ENCODE measurements at regions not wholly inside any gene's neighbourhood (a gene's known extent, or its start where the extent isn't known, plus 50 kb on each side); places are given as distances from the start of the nearest gene placed in this dataset.
"Not testable (repeated sequence)": the region's sequence is repeated elsewhere in the genome, so short reads cannot be mapped to it uniquely, and the experiment has no call there.

GRCh38 chr2:194367390-194367789 is 1289.6 kb upstream of the SLC39A10 start:
- RAD21 ChIA-PET (ENCODE audit: low non-redundant PET in 1 of 2, low total read pairs in 2 of 2, uncharacterized antibody in 2 of 2, unreplicated experiment in 2 of 2); POLR2A ChIA-PET; BruUV-seq (replicated peaks); H3K27me3 ChIP-seq (ENCODE audit: insufficient read depth, low read length); H3K9me3 ChIP-seq (ENCODE audit: control insufficient read depth in 1 of 2, insufficient read depth in 1 of 2, low read depth in 1 of 2, low read length in 2 of 2); H3K9me2 ChIP-seq (ENCODE audit: insufficient read depth); intact Hi-C loops (cut with micrococcal nuclease); H2AFZ ChIP-seq (ENCODE audit: low read depth, low read length, poor library complexity, severe bottlenecking); CTCF ChIA-PET; DNase-seq (ENCODE audit: low read depth, low spot score); H3K9ac ChIP-seq (ENCODE audit: low read length); ATAC-seq; H3K27ac ChIP-seq (ENCODE audit: low read depth, low read length); H3K4me3 ChIP-seq (replicated peaks in 1 of 2; ENCODE audit: low read depth in 1 of 2, low read length in 2 of 2); H3K4me1 ChIP-seq (ENCODE audit: control insufficient read depth in 1 of 2, insufficient read depth in 2 of 2, low read length in 2 of 2); H4K20me1 ChIP-seq (ENCODE audit: insufficient read depth); H3K36me3 ChIP-seq (ENCODE audit: control insufficient read depth in 1 of 2, insufficient read depth in 2 of 2, low read length in 2 of 2); H3K79me2 ChIP-seq (ENCODE audit: insufficient read depth, low read length); H3K4me2 ChIP-seq (ENCODE audit: low read length): not testable (repeated sequence)

- Histone ChIP-seq H3K9me2 (ENCODE audit: insufficient read depth) (0 out of 2 replicates have a peak, but pooled peaks cover 3% of the 10 kb centered on the region), H3K27ac (ENCODE audit: low read depth, low read length) (no peak overlapping the region), H3K4me1 (ENCODE audit: control insufficient read depth in 1 of 2, insufficient read depth in 2 of 2, low read length in 2 of 2) (no peaks in the 10 kb centered on the region), H3K9ac (ENCODE audit: low read length) (no peak overlapping the region), H3K4me2 (ENCODE audit: low read length) (no peak overlapping the region), H3K79me2 (ENCODE audit: insufficient read depth, low read length) (no peaks in the 10 kb centered on the region), H3K9me3 (ENCODE audit: control insufficient read depth in 1 of 2, insufficient read depth in 1 of 2, low read depth in 1 of 2, low read length in 2 of 2) (no peaks in the 10 kb centered on the region; a peak in 1 of 4 replicates), H3K4me3 (replicated peaks in 1 of 2; ENCODE audit: low read depth in 1 of 2, low read length in 2 of 2) (no peak overlapping the region), H3K27me3 (ENCODE audit: insufficient read depth, low read length) (no peaks in the 10 kb centered on the region), H4K20me1 (ENCODE audit: insufficient read depth) (no peaks in the 10 kb centered on the region), H2AFZ (ENCODE audit: low read depth, low read length, poor library complexity, severe bottlenecking) (no peak overlapping the region), H3K36me3 (ENCODE audit: control insufficient read depth in 1 of 2, insufficient read depth in 2 of 2, low read length in 2 of 2) (no peaks in the 10 kb centered on the region)
- no TSS peak for BruUV-seq (replicated peaks)
- POLR2A ChIA-PET, result no interaction called here
- ATAC-seq, result no peak
- TF ChIP-seq ELF1 (IDR thresholded peaks at IDR 0.05; ENCODE audit: borderline replicate concordance, low read depth) (no peak), CBX3 (IDR thresholded peaks at IDR 0.05; ENCODE audit: low read depth) (no peak), SIN3A (IDR thresholded peaks at IDR 0.05; ENCODE audit: low read depth) (no peak), ZNF274 (IDR thresholded peaks at IDR 0.05; ENCODE audit: low read depth, low read length) (no peak), POLR2AphosphoS5 (IDR thresholded peaks at IDR 0.05; ENCODE audit: low read depth, low read length) (no peak), POLR2A (IDR thresholded peaks at IDR 0.05; ENCODE audit: borderline replicate concordance, extremely low read depth, insufficient read depth, insufficient read length) (no peak), EZH2 (IDR thresholded peaks at IDR 0.05) (no peak), EGR1 (IDR thresholded peaks at IDR 0.05; ENCODE audit: low read depth) (no peak), ZFX (IDR thresholded peaks at IDR 0.05) (no peak), RAD21 (IDR thresholded peaks at IDR 0.05; ENCODE audit: low read depth) (no peak), FOSL1 (IDR thresholded peaks at IDR 0.05; ENCODE audit: low read depth) (no peak)
- TF ChIP-seq, protein P1, sequence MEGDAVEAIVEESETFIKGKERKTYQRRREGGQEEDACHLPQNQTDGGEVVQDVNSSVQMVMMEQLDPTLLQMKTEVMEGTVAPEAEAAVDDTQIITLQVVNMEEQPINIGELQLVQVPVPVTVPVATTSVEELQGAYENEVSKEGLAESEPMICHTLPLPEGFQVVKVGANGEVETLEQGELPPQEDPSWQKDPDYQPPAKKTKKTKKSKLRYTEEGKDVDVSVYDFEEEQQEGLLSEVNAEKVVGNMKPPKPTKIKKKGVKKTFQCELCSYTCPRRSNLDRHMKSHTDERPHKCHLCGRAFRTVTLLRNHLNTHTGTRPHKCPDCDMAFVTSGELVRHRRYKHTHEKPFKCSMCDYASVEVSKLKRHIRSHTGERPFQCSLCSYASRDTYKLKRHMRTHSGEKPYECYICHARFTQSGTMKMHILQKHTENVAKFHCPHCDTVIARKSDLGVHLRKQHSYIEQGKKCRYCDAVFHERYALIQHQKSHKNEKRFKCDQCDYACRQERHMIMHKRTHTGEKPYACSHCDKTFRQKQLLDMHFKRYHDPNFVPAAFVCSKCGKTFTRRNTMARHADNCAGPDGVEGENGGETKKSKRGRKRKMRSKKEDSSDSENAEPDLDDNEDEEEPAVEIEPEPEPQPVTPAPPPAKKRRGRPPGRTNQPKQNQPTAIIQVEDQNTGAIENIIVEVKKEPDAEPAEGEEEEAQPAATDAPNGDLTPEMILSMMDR (IDR thresholded peaks at IDR 0.05 in 2 of 3, conservative IDR thresholded peaks at IDR 0.05 in 1 of 3; ENCODE audit: borderline replicate concordance in 1 of 3, insufficient read depth in 1 of 3, low read depth in 2 of 3, low read length in 2 of 3), result no peak
- TF ChIP-seq, protein P2, sequence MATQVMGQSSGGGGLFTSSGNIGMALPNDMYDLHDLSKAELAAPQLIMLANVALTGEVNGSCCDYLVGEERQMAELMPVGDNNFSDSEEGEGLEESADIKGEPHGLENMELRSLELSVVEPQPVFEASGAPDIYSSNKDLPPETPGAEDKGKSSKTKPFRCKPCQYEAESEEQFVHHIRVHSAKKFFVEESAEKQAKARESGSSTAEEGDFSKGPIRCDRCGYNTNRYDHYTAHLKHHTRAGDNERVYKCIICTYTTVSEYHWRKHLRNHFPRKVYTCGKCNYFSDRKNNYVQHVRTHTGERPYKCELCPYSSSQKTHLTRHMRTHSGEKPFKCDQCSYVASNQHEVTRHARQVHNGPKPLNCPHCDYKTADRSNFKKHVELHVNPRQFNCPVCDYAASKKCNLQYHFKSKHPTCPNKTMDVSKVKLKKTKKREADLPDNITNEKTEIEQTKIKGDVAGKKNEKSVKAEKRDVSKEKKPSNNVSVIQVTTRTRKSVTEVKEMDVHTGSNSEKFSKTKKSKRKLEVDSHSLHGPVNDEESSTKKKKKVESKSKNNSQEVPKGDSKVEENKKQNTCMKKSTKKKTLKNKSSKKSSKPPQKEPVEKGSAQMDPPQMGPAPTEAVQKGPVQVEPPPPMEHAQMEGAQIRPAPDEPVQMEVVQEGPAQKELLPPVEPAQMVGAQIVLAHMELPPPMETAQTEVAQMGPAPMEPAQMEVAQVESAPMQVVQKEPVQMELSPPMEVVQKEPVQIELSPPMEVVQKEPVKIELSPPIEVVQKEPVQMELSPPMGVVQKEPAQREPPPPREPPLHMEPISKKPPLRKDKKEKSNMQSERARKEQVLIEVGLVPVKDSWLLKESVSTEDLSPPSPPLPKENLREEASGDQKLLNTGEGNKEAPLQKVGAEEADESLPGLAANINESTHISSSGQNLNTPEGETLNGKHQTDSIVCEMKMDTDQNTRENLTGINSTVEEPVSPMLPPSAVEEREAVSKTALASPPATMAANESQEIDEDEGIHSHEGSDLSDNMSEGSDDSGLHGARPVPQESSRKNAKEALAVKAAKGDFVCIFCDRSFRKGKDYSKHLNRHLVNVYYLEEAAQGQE (IDR thresholded peaks at IDR 0.05; ENCODE audit: low read depth), result no peak
- TF ChIP-seq, protein P3, sequence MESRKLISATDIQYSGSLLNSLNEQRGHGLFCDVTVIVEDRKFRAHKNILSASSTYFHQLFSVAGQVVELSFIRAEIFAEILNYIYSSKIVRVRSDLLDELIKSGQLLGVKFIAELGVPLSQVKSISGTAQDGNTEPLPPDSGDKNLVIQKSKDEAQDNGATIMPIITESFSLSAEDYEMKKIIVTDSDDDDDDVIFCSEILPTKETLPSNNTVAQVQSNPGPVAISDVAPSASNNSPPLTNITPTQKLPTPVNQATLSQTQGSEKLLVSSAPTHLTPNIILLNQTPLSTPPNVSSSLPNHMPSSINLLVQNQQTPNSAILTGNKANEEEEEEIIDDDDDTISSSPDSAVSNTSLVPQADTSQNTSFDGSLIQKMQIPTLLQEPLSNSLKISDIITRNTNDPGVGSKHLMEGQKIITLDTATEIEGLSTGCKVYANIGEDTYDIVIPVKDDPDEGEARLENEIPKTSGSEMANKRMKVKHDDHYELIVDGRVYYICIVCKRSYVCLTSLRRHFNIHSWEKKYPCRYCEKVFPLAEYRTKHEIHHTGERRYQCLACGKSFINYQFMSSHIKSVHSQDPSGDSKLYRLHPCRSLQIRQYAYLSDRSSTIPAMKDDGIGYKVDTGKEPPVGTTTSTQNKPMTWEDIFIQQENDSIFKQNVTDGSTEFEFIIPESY (IDR thresholded peaks at IDR 0.05; ENCODE audit: extremely low read depth, insufficient replicate concordance, low read length), result no peak
- DNase-seq (ENCODE audit: low read depth, low spot score), result no peak
- RAD21 ChIA-PET (ENCODE audit: low non-redundant PET in 1 of 2, low total read pairs in 2 of 2, uncharacterized antibody in 2 of 2, unreplicated experiment in 2 of 2), result no interaction called here
- CTCF ChIA-PET, result no interaction called here
- intact Hi-C loops (cut with micrococcal nuclease), result no loop called here
Observed at GRCh38 chr2:194363878-194364277, 1293.1 kb upstream of the SLC39A10 start.

Data from HCT116 (cell line).